Upper lobe of left lung (tissue), 4 donors: ENCODE measurements at regions not wholly inside any gene's neighbourhood (a gene's known extent, or its start where the extent isn't known, plus 50 kb on each side); places are given as distances from the start of the nearest gene placed in this dataset.

Experiments used
- CTCF ChIP-seq, 6 experiments: fragments of 450-650 bp in 4 of 6; fragments of 200-600 bp in 2 of 6; sonication (generic) in 2 of 6; IDR thresholded peaks; one replicate each; pipeline ENCODE4 v1.5.1; 2016 to 2019; ENCODE audit warnings: antibody characterized with exemption in 6 of 6
- EP300 ChIP-seq, 4 donors: sonication (generic); formaldehyde crosslinking; IDR thresholded peaks; one replicate each; pipeline ENCODE4 v1.5.1; 2017; ENCODE audit warnings: antibody characterized with exemption in 4 of 4, control low read depth in 2 of 4

GRCh38 chr1:78301141-78301540 lies 189.6 kb upstream of the PTGFR start:
- TF ChIP-seq EP300 (IDR thresholded peaks at IDR 0.05) (no peak), CTCF (IDR thresholded peaks at IDR 0.05) (no peak)
